ENCODE measurements at regions not wholly inside any gene's neighbourhood (a gene's known extent, or its start where the extent isn't known, plus 50 kb on each side); places are given as distances from the start of the nearest gene placed in this dataset.
A peak's percentile ranks its signal among the peaks of the same experiment; 100 is the strongest.
"Not testable (repeated sequence)": the region's sequence is repeated elsewhere in the genome, so short reads cannot be mapped to it uniquely, and the experiment has no call there.

- Histone ChIP-seq H2BK120ac (ENCODE audit: insufficient read depth, low read length, poor library complexity) (no peak overlapping the region), H3K9me3 (ENCODE audit: insufficient read depth, low read depth, low read length) (peaks cover 2% of the 10 kb centered on the region), H3K27me3 (ENCODE audit: insufficient read depth, low read length) (no peaks in the 10 kb centered on the region), H3K79me2 (ENCODE audit: control insufficient read depth, insufficient read depth, low read length, poor library complexity) (peaks cover 9% of the 10 kb centered on the region), H3K4me1 (ENCODE audit: control insufficient read depth in 1 of 2, insufficient read depth in 2 of 2, low read length in 2 of 2) (peaks cover 16 to 20% of the 10 kb centered on the region in 2 experiments), H3K9ac (ENCODE audit: low read length) (no peak overlapping the region), H2BK5ac (ENCODE audit: low read depth, low read length, poor library complexity) (no peak overlapping the region), H4K8ac (ENCODE audit: low read depth, low read length) (no peak overlapping the region), H4K12ac (ENCODE audit: low read depth, low read length) (no peak overlapping the region), H3K23ac (ENCODE audit: low read length) (no peak overlapping the region), H3K4me2 (ENCODE audit: low read length) (no peak overlapping the region), H3K36me3 (ENCODE audit: control insufficient read depth in 1 of 2, insufficient read depth in 2 of 2, low read length in 2 of 2) (peaks cover 19 to 25% of the 10 kb centered on the region in 2 experiments), H2AK5ac (ENCODE audit: low read length) (no peak overlapping the region), H3K14ac (ENCODE audit: low read length) (no peak overlapping the region), H3K79me1 (ENCODE audit: low read length) (peaks cover 5% of the 10 kb centered on the region), H3K4me3 (ENCODE audit: low read depth, low read length) (no peak overlapping the region), H2AFZ (ENCODE audit: insufficient read depth, low read length, poor library complexity) (no peak overlapping the region), H2BK12ac (ENCODE audit: low read length) (no peak overlapping the region), H3K27ac (ENCODE audit: low read depth, low read length) (no peak overlapping the region), H4K91ac (ENCODE audit: low read depth, low read length) (no peak overlapping the region), H3K18ac (ENCODE audit: low read length) (no peak overlapping the region), H3K4ac (ENCODE audit: low read depth, low read length) (no peak overlapping the region)
- no CpG with 5 or more reads among the region's 3 CpGs for WGBS (ENCODE audit: extremely low coverage, insufficient coverage, insufficient read length)
- no peak for DNase-seq
These were observed 76.3 kb upstream of the WIPF1 start for GRCh38 chr2:174673876-174674275.

- H3K27ac ChIP-seq (ENCODE audit: low read depth, low read length): no peak overlapping the region
- H2AFZ ChIP-seq (ENCODE audit: insufficient read depth, low read length, poor library complexity): no peak overlapping the region
- peak overlapping the region; percentile 90 for H3K4ac ChIP-seq (ENCODE audit: low read depth, low read length)
- H2BK120ac ChIP-seq (ENCODE audit: insufficient read depth, low read length, poor library complexity): no peak overlapping the region
- no peaks in the 10 kb centered on the region for H3K27me3 ChIP-seq (ENCODE audit: insufficient read depth, low read length)
- H4K91ac ChIP-seq (ENCODE audit: low read depth, low read length): no peak overlapping the region
- peaks cover 9% of the 10 kb centered on the region for H3K79me2 ChIP-seq (ENCODE audit: control insufficient read depth, insufficient read depth, low read length, poor library complexity)
- peaks cover 5% of the 10 kb centered on the region for H3K79me1 ChIP-seq (ENCODE audit: low read length)
- no peak overlapping the region for H3K4me2 ChIP-seq (ENCODE audit: low read length)
- H2AK5ac ChIP-seq (ENCODE audit: low read length): peak overlapping the region; percentile 37
- H4K12ac ChIP-seq (ENCODE audit: low read depth, low read length): no peak overlapping the region
- H4K8ac ChIP-seq (ENCODE audit: low read depth, low read length): peak overlapping the region; percentile 25
- DNase-seq: no peak
- peak overlapping the region; percentile 26 for H3K14ac ChIP-seq (ENCODE audit: low read length)
- no peak overlapping the region for H3K23ac ChIP-seq (ENCODE audit: low read length)
- WGBS (ENCODE audit: extremely low coverage, insufficient coverage, insufficient read length): no CpG with 5 or more reads among the region's 7 CpGs
- peak overlapping the region; percentile 67 for H3K18ac ChIP-seq (ENCODE audit: low read length)
- H2BK5ac ChIP-seq (ENCODE audit: low read depth, low read length, poor library complexity): no peak overlapping the region
- no peak overlapping the region for H3K9ac ChIP-seq (ENCODE audit: low read length)
- H3K4me1 ChIP-seq (ENCODE audit: control insufficient read depth in 1 of 2, insufficient read depth in 2 of 2, low read length in 2 of 2): peaks cover 19 to 23% of the 10 kb centered on the region in 2 experiments
- peaks cover 19 to 25% of the 10 kb centered on the region in 2 experiments for H3K36me3 ChIP-seq (ENCODE audit: control insufficient read depth in 1 of 2, insufficient read depth in 2 of 2, low read length in 2 of 2)
- no peak overlapping the region for H3K4me3 ChIP-seq (ENCODE audit: low read depth, low read length)
- no peak overlapping the region for H2BK12ac ChIP-seq (ENCODE audit: low read length)
- peaks cover 2% of the 10 kb centered on the region for H3K9me3 ChIP-seq (ENCODE audit: insufficient read depth, low read depth, low read length)
These were observed 75.8 kb upstream of the WIPF1 start for GRCh38 chr2:174673440-174673839.

GRCh38 chr2:174671532-174671931 lies 73.9 kb upstream of the WIPF1 start:
- H3K9me3 ChIP-seq (ENCODE audit: insufficient read depth, low read depth, low read length); H3K4ac ChIP-seq (ENCODE audit: low read depth, low read length); H3K9ac ChIP-seq (ENCODE audit: low read length); H2BK12ac ChIP-seq (ENCODE audit: low read length); H3K18ac ChIP-seq (ENCODE audit: low read length); H3K27ac ChIP-seq (ENCODE audit: low read depth, low read length); H2AFZ ChIP-seq (ENCODE audit: insufficient read depth, low read length, poor library complexity); H4K91ac ChIP-seq (ENCODE audit: low read depth, low read length); H2BK5ac ChIP-seq (ENCODE audit: low read depth, low read length, poor library complexity); H3K4me3 ChIP-seq (ENCODE audit: low read depth, low read length); H4K12ac ChIP-seq (ENCODE audit: low read depth, low read length); H3K4me2 ChIP-seq (ENCODE audit: low read length); H2BK120ac ChIP-seq (ENCODE audit: insufficient read depth, low read length, poor library complexity); H3K23ac ChIP-seq (ENCODE audit: low read length); H4K8ac ChIP-seq (ENCODE audit: low read depth, low read length); H3K27me3 ChIP-seq (ENCODE audit: insufficient read depth, low read length); H3K79me2 ChIP-seq (ENCODE audit: control insufficient read depth, insufficient read depth, low read length, poor library complexity); H2AK5ac ChIP-seq (ENCODE audit: low read length); DNase-seq; H3K14ac ChIP-seq (ENCODE audit: low read length): not testable (repeated sequence)
- Histone ChIP-seq H3K36me3 (ENCODE audit: control insufficient read depth in 1 of 2, insufficient read depth in 2 of 2, low read length in 2 of 2) (peaks cover 16 to 22% of the 10 kb centered on the region in 2 experiments), H3K79me1 (ENCODE audit: low read length) (peaks cover 15% of the 10 kb centered on the region), H3K4me1 (ENCODE audit: control insufficient read depth in 1 of 2, insufficient read depth in 2 of 2, low read length in 2 of 2) (peaks cover 33 to 35% of the 10 kb centered on the region in 2 experiments)
- WGBS (ENCODE audit: extremely low coverage, insufficient coverage, insufficient read length): no CpG with 5 or more reads among the region's 10 CpGs

GRCh38 chr2:174670446-174670845 lies 72.8 kb upstream of the WIPF1 start:
- H2AFZ ChIP-seq (ENCODE audit: insufficient read depth, low read length, poor library complexity): no peak overlapping the region
- H4K91ac ChIP-seq (ENCODE audit: low read depth, low read length): no peak overlapping the region
- H3K18ac ChIP-seq (ENCODE audit: low read length): no peak overlapping the region
- peaks cover 16% of the 10 kb centered on the region for H3K79me1 ChIP-seq (ENCODE audit: low read length)
- H3K4me2 ChIP-seq (ENCODE audit: low read length): no peak overlapping the region
- H3K14ac ChIP-seq (ENCODE audit: low read length): no peak overlapping the region
- no peak overlapping the region for H4K12ac ChIP-seq (ENCODE audit: low read depth, low read length)
- no peak overlapping the region for H3K4me3 ChIP-seq (ENCODE audit: low read depth, low read length)
- no peak overlapping the region for H2BK120ac ChIP-seq (ENCODE audit: insufficient read depth, low read length, poor library complexity)
- peaks cover 2% of the 10 kb centered on the region for H3K9me3 ChIP-seq (ENCODE audit: insufficient read depth, low read depth, low read length)
- H2BK5ac ChIP-seq (ENCODE audit: low read depth, low read length, poor library complexity): no peak overlapping the region
- H3K4ac ChIP-seq (ENCODE audit: low read depth, low read length): no peak overlapping the region
- H2BK12ac ChIP-seq (ENCODE audit: low read length): no peak overlapping the region
- no peak overlapping the region for H4K8ac ChIP-seq (ENCODE audit: low read depth, low read length)
- H3K79me2 ChIP-seq (ENCODE audit: control insufficient read depth, insufficient read depth, low read length, poor library complexity): peaks cover 7% of the 10 kb centered on the region
- no peak overlapping the region for H2AK5ac ChIP-seq (ENCODE audit: low read length)
- H3K4me1 ChIP-seq (ENCODE audit: control insufficient read depth in 1 of 2, insufficient read depth in 2 of 2, low read length in 2 of 2): peaks cover 38 to 40% of the 10 kb centered on the region in 2 experiments
- H3K23ac ChIP-seq (ENCODE audit: low read length): no peak overlapping the region
- no peaks in the 10 kb centered on the region for H3K27me3 ChIP-seq (ENCODE audit: insufficient read depth, low read length)
- no CpG with 5 or more reads among the region's 4 CpGs for WGBS (ENCODE audit: extremely low coverage, insufficient coverage, insufficient read length)
- no peak overlapping the region for H3K9ac ChIP-seq (ENCODE audit: low read length)
- H3K36me3 ChIP-seq (ENCODE audit: control insufficient read depth in 1 of 2, insufficient read depth in 2 of 2, low read length in 2 of 2): peaks cover 13 to 16% of the 10 kb centered on the region in 2 experiments
- peak overlapping the region; percentile 61 for H3K27ac ChIP-seq (ENCODE audit: low read depth, low read length)
- no peak for DNase-seq

Measured in trophoblast cell (in vitro differentiated cells and primary cell).